ENCODE measurements at regions not wholly inside any gene's neighbourhood (a gene's known extent, or its start where the extent isn't known, plus 50 kb on each side); places are given as distances from the start of the nearest gene placed in this dataset.
A peak's percentile ranks its signal among the peaks of the same experiment; 100 is the strongest.

DNA sequence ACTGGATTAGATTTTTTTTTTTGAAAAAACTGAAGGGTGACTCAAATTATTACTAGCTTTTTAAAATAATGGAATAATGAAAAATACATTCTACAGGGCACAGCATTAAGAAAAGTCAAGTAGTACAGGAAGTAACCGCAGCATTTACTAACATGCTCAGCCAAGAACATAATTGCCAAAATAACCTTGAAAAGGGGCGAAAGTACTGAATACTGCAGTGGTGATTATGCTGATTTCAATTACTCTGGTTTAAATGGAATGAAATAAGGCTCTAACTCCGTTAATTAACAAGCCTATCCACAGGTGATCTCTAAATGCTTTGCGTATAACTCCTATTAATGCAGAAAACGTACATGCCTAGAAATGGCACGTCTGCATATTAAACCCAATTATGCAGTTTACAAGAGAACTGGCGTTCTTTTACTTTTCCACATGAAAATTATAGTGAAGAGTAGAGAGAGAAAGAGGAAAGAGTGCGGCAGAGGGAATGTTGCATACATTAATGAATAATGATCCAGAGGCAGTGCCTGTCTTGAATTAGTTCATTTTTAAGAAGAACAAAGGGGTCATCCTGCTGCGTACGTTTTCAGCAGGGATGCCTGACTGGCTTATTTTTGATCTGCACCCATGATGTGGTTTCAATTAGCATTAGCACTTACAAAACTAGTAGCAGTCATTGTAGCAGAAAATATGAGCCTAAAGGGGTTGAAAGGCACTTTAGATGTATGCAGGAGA lies 612.4 kb downstream of the NYAP2 start:
- DNase-seq: no peak

DNA sequence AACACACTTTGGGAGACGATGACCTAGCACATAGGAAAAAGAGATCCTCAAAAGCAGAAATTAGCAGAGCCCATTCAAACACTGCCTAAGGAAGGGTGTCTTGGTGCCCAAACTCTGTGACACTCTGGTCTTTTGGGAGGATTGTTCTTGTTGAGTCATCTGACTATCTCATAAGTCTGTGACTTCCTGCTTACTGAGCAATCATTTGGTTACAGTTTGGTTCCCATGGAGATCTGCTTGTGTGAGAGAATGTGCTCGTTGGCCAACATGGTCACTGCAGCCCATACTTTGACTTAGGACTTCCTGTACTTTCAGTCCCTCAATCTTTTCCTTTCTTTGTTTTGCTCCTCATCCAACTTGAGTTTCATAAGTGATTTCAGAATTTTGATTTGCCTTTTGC lies 602.9 kb downstream of the NYAP2 start:
- DNase-seq: peak; percentile 53

DNA sequence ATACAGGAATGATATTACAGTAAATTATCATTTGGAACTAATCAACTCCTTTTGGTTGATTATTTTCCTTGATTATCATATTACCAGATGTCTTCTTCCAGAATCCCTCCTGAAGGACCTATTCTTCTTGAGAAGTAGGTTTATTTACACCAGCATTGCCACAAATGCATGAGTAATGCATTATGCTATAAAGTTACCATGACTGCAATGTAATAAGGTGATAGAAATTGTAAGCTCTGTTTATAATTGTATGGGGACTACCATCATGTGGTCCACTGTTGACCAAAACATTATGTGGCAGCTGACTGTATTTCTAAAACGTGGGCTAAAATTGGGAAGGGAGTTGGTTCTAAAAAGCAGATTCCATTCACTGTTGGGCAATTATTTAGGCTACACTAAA lies 602.2 kb downstream of the NYAP2 start:
- no peak for DNase-seq

DNA sequence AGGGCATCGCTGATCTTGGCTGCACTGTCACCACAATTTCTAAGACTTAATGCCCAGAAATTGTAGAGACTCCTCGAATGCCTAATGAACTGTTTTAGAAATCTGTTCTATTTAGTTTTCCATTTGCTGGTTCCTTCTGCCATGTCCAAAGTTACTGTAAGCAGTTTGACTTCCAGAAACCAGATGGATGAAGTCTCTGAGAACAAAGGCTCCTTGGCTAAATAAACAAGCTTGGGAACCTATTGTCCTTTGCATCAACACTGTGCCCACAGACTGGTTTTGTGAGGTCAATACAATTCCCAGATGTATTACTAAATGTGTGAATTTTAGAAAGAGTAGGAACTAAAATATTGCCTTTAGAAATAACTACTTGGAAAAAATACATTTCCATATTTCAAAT lies 600.2 kb downstream of the NYAP2 start:
- DNase-seq: no peak

DNA sequence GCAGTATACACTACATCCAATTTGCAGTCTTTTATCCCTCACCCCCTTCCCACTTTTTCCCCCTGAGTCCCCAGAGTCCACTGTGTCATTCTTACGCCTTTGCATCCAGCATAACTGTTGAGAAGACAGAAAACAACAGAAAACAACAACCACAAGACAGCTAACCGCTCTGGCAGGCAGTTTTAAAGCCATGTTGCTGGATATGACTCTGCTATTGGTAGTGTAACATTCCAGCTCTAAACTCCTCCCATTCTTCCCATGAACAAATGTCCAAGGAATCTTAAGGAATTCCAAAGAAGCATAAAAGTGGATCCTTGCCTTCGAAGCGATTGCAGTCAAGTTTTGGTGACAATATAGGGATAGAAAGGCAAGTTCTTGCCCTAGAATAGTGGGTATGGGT lies 599.1 kb downstream of the NYAP2 start:
- DNase-seq: no peak

DNA sequence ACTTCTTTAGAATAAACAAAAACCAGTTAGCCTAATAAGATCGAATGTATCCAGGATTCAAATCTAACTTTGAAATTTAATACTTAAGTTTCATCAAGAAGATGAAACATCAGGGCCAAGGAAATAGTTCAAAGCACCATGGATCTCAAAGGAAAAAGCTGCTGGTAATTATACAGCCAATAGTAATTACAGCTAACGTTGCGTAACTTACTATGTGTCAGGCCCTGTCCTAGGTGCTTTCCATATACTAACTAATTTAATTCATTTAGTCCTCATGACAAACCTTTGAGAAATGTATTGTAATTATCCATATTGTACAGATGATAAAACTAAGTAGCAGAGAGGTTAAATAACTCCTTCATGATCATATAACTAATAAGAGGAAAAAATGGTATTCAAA lies 598.6 kb downstream of the NYAP2 start:
- no peak for DNase-seq

DNA sequence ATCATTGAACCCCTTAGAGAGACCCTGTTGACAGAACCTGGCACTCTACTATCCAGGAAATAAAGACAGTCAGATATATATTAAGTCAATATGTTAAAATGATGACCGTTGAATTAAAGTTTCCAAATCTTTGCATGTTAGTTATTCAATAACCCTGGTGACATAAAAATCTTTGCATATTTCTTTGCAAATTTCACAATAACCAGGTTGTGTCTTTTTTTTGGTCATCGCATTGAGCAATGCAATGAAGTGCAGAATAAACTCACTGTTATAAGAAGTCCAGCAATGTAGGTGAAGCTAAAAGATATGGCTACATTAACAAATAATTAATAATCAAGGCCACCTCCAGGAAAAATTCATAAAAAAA lies 596.9 kb downstream of the NYAP2 start:
- no peak for DNase-seq

DNA sequence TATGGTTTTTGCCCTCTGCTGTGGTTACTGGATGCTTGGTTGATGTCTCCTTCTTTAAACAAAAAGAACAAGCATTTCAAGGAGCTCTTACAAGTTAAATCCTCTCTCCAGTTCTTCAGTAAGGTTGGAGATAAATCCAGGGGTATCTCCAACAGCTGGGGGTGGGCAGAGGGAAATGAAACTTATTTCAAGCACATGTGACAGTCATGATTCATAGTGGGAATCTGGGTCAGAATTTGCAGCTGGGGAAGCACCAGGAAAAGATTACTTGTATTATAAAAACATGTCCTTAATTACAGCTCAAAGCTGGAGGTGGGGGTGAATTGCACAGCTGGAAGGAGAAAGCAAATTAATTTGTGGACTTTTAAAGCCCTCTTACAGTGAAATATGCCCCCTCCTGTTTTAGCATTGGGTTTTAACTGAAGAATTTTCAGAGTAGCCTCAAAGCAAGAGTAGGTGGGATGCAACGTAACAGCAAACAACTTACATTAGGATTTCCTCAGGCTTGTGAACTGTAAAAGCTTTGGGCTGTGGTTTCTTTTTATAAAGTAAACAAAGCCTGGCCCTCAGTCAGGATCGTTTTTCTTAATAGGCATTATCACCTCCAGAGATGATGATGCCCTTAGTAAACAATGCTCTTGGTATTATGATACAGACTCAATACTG lies 596.4 kb downstream of the NYAP2 start:
- no peak for DNase-seq

DNA sequence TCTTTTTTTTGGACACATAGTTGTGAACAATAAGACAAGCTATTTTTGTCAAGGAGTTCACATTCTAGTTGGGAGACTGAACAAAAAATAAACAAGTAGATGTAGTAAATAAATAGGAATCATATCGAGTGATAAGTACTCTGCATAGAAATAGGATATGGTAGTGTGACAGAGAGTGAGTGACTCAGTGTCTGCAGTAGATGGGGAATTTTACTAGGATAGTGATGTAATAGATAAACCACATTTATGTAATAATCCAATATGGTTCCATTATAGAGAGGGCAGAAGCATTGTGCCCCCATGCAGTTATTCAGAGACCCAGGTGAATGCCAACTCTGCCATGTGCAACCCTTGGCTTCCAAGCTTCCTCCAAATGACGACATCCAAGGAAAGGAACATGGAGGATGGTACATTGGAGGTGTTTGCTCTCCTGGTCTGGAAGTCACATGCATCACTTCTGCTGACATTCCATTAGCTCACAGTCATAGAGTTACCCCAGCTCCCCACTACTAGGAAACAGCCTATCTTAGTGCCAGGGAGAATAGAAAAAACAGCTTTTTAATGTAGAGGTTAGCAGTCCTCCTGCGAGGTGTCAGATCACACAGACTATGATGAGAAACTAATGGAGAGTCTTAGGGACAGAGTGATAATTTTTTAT lies 595.4 kb downstream of the NYAP2 start:
- DNase-seq: no peak

DNA sequence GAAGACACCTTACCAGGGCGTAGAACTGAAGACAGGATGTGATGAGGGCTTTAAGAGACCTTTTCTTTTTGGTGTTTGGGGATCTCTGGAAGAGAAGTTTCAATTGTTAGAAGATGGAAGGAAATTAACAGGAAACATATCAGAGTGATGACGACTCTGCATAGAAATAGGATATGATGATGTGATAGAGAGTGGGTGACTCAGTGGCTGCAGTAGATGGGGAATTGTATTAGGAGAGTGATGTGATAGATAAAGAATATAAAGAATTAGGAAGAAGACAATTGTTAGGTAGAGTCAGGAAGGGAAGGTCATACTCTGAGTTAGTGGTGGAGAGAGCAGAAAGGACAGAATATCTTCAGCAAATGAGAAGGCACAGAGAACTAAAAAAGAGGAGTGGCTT lies 593.9 kb downstream of the NYAP2 start:
- DNase-seq: no peak

DNA sequence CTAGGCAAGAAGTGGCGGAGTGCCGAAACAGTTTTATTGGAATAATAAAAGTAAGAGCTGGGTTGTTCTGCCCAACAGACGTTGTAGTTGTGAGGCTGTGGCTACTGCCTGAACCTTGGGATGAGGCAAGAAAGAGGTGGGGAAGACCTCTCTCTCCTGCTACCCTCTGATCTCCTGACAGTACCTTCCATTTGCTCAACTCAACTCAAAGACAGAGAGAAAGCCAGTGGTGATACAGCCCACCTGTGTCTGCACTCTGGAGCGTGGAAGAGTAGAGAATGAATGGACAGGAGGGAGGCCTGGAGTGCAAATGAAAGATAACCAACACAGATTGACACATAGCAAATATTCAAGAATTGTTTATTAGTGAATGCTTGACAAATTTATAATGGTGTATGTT lies 590.3 kb downstream of the NYAP2 start:
- no peak for DNase-seq

DNA sequence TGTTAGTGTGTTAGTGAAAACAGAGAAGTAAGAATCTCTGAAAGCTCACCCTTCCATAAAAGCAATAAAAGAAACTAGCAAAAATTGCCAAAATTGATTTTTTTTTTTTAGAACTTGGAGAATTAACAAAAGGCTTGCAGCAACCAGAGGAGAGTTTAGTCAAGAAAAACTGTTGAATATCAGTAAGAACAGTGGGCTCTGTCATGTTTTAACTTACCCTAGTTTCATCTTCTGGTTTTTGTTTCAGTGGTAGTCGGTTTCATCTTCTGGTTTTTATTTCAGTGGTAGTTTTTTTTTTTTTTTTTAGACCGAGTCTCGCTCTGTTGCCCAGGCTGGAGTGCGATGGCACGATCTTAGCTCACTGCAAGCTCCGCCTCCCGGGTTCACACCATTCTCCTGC lies 580.9 kb downstream of the NYAP2 start:
- no peak for DNase-seq

DNA sequence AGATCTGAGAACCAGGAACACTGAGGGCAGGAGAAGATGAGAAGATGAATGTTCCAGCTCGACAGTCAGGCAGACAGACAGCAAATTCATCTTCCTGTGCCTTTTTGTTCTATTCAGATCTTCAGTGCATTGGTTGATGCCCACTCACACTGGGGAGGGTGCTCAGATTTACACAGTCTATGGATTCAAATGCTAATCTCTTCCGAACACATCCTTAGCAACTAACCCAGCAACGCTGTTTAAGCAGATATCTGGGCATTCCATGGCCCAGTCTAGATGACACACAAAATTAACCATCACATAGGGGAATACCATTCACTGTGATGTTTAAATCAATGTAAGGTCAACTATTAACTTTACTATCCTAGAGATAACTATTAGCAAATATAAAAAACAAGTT lies 571.9 kb downstream of the NYAP2 start:
- no peak for DNase-seq

DNA sequence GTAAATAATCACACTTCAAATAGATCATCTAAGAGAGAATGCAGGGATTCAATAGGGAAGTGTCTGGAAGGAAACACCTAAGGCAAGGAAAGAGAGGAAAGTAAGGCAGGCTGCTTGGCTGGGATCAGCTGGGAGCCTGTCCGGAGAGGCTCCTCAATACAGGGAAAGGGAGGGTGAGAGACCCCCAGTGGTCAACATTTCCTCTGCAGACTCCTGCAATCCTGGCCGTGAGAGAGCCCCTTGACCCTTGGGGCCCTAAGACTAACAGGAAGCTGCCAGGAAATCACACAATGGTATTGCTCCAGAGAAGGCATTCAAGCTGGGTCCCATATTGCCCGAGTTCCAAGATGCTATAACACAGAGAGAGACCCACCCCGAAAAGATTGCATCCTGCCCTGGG lies 549.4 kb downstream of the NYAP2 start:
- no peak for DNase-seq

DNA sequence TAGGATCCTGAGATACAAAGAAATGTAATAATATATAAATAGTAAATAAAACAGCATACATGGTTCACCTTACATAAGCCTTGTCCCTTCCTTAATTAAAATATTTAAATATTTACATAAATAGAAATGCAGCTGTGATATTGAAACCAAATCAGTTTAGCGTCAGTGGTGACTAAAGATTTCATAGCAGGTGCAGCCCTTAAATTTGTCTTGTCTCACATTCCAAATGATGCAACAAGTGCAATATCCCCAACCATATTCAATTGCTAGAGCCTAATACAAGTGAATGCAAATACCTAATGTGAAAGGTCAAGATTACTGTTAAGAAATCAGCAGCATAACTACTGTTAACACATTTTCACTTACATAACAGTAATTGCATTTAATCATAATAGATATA lies 539.5 kb downstream of the NYAP2 start:
- no peak for DNase-seq

DNA sequence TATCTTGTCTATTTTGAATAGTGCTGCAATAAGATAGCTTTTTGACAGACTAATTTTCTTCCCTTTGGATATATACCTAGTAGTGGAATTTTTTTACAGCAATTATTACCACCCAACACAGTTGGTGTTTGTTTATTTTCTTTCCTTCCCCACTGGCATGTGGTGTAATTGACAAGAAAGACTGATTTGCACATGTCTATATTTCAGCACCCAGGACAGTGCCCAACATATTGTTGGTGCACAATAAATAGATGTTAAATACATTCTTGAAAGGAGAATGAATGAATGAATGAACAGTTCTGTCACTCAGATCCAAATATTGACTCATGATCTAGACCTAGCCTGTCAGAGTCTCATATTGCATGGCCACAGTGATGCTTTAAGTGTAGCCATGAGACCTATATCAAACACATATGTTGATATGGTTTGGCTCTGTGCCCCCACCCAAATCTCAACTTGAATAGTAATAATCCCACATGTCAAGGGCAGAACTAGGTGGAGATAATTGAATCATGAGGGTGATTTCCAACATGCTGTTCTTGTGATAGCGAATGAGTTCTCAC lies 538.2 kb downstream of the NYAP2 start:
- peak; percentile 22 for DNase-seq

DNA sequence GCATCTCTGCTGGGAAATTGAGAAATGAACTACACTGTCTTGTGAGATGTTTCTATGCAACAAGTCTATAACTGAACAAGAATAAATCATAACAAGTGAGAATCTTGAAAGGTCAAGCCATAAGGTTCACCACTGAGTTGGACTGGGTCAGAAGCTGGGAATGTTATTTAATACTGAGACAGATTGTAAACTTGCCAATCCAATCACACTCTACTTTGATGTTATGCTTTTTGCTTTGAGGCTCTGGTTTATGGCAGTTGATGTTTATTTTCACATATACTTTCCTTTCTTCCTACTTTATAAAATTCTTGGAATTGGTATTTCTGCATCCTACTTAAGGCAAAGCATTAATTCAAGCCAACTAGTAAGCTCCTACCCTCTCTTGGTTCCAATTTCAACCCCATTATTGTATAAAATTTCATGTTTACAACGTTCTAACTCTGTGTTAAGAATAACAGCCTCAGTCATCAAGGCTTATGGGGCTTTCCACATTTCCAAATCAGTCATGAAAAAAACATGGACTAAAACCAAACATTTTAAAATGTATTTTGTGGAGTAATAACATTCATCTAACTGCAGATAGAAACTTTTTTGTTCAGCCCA lies 533.4 kb downstream of the NYAP2 start:
- no peak for DNase-seq

DNA sequence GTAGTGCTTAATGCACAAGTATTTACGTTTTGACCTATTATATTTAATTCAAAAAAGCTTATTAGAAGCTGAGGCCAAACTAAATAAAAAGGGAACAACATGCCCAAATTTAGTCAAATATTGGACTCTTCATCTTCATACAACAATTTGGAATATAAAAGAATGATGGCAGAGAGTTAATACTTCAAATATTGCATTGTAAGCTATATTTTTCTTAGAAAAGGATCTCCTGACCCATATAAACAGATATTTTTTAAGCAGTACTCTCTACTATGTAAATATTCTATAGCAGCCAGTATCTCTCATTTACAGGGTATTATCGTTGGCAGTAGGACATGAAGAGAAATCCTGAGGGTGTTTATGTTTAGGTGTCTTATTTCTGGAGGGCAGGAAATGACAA lies 531.2 kb downstream of the NYAP2 start:
- no peak for DNase-seq

DNA sequence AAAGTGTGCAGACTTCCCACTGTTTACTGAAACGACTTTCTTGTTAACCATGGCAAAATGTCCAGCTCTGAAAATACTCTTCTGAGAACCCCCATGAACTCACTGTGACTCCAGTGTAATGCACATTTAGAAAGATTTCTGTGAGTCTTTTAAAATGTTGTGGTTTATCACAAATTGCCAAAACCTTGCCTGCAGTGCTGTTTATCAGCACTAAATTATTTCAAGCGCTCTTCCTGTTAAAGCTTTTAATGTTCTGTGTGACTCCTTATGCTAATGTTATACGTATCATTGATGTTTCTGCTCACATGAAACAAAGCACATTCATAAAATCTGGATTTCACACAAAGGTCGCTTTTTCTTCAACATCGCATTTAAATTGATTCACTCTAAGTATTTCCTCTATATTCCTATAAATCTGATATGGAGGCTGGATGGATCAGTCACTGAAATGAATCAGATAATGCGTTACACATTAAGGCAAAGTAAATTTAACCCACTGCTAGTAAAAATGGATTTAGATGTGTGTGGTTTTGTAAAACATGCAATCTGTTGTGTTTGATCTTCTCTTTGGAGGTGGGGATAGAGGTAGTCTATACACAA lies 521.2 kb downstream of the NYAP2 start:
- no peak for DNase-seq

DNA sequence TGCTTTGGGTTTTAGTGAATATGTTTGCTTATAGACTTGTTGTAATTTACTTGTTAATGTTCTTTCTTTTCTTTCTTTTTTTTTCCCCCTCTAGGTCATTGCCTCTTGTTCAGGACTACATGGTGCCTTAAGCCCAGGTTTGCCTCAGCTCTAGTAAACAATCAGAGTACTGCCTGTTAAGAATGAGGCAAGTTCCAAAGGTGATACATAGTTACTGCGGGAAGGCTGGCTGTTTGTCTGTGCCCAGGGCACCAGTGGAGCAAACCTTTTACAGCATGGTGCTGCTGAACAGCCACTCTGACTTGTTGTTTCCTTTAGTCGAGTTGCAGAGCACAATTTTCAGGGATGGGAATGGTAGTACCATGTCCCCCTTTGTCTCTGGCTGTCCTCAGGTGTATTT lies 517.2 kb downstream of the NYAP2 start:
- DNase-seq: no peak

DNA sequence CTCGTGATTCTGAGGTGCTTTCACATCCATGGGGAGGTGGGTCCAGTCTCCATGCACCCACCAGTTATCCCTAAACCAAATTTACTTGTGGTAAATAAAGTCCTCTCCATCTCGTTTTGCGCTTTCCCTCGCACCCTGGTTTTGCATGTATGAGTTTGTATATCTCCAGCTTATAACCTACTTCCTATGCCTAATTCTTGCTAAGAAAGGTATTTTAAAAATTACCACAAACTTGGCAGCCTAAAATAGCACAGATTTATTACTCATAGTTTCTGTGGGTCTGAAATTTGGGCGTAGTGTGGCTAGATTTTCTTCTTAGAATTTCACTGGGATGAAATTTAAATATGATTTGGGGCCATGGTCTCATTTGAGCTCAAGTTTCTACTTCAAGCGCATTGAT lies 511.5 kb downstream of the NYAP2 start:
- no peak for DNase-seq

DNA sequence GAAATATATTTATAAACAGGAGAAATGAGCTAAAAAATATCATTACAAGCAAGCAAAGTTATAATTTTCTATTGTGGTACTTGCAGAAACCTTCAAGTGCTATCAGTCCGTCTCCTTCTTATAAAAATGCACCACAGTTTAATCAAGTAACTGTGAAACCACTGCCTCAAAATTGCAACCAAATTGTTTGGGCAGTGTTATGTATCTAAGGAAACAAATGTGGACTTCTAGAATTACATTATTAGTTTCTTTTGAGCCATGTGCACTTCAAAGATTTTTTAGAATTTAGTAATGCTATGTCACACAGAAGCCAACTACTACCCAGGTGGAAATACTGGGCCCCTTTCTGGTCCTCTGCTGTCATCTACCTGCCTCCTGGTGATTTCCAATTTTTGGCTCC lies 495.6 kb downstream of the NYAP2 start:
- DNase-seq: no peak

DNA sequence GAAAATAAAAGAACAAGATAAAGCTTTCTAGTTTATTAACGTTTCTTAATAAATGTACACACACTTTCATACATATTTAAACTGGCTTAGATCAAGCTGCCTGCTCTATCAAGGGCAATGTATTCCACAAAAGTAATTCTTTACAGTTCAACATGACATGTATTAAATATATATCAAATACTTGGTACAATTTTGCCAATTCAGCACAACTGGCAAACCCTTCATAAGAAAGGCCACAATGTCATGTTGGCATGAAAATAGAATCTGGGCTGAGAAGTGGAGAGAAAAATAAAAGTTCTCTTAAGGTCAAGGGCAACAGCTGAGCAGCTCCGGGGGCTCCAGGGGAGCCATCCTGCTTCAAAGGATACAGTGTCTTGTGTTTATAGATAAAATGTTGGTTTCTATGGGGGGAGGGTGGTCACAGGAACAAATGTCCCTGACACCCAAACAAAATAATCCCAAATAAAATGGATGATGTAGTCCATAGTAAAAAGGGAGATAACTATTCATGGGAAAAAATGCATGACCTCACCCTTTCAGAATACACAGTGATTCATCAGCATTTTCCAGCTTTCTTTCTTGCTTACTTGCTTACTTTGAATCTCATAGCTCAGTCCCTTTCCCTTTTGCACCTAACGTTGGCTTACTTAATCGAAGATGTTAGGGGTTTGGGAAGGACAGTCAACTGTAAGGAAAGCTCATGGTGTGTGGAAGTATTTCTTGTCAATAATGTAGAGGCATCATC lies 494.9 kb downstream of the NYAP2 start:
- DNase-seq: no peak
